Fibroblast of skin of left biceps (primary cell): ENCODE measurements at regions not wholly inside any gene's neighbourhood (a gene's known extent, or its start where the extent isn't known, plus 50 kb on each side); places are given as distances from the start of the nearest gene placed in this dataset.

Experiments
- DNase-seq, 2 experiments: peaks; one replicate each; pipeline ENCODE4 v3.0.0-alpha.2; 2013; ENCODE audit warnings: low read depth in 2 of 2

DNA sequence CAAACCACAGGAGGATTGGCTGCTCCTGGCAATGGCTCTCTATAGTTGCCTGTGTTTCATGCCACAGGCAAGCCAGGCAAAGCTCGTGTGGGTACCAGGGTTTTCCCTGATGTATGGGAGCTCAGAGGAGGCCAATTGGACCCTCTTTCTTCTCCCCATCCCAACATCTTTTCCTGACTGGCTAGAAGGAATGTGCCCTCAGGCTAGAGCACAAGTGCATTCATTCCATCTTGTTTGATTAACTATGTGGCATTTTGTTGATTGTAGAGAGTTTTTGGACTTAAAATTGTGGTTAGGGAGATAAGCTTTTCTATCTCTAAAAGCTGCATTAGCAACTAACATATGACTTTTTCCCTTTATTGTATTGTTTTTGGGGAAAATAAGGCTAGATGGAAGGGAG is 561.3 kb downstream of the PSAT1 start:
- DNase-seq = no peak

- DNase-seq = peak; percentile 82 to 86
These were observed 564.0 kb downstream of the PSAT1 start for GRCh38 chr9:78860801-78861475.

- DNase-seq = no peak
These were observed 566.6 kb downstream of the PSAT1 start for GRCh38 chr9:78863531-78863930.

DNA sequence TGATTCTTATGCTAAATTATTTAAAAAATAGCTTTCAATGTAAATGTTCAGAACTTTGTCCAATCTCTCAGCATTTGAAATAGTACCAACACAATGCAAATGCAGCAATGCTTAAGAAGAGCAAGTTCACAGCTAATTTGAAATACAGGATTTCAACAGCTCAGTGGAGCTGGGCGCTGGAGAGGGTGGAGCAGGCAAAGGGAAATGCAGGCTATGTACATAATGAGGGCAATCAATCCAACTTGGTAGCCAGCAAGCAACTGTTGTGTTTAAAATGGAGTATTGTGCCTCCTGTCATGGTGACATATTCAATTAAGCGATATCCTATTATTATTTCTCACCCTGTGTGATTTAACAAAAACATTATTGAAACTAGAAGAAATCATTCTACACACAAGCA is 568.8 kb downstream of the PSAT1 start:
- no peak for DNase-seq

- peak; percentile 82 to 85 for DNase-seq
These were observed 569.5 kb downstream of the PSAT1 start for GRCh38 chr9:78866207-78867132.

- DNase-seq = no peak
These were observed 574.1 kb downstream of the PSAT1 start for GRCh38 chr9:78871086-78871451.

- peak; percentile 89 to 92 for DNase-seq
These were observed 574.8 kb downstream of the PSAT1 start for GRCh38 chr9:78871452-78872331.

- no peak for DNase-seq
These were observed 577.1 kb downstream of the PSAT1 start for GRCh38 chr9:78874061-78874460.

- DNase-seq = peak; percentile 40 to 41
These were observed 582.6 kb downstream of the PSAT1 start for GRCh38 chr9:78879324-78880100.

DNA sequence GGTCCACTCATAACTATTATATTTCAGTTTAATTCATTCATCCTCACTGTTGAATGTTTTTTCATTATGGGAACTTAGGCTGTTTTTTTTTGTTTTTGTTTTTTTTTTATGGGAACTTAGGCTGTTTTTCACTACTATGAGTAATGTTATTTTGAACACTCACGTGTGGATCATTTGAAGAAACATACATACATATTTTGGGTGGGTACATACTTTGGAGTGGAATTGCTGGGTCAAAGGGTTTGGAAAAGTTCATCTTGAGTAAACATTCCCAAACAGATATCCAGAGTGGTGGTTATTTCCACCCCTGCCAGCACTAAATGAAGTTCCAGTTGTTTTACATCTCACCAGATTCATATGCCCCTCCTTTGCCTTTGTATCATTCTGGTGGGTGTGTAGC is 584.4 kb downstream of the PSAT1 start:
- DNase-seq = no peak

DNA sequence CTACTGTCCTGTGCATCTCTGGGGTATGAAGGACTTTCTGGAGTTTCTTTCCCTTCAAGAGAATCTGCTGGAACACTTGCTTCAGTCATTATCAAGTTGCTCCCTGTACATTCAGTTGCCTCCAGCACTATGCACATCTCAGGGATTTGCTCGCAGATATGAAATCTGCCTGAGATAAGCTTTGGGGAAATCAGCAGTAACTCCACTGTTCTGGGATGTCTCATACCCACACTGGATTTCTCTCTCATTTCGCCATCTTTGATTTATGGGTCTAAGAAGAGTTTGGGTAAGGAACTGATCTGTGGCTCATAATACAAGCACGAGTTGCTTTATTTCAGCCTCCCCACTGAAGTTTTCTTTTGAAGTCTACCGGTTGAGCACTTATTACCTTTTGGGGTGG is 585.6 kb downstream of the PSAT1 start:
- no peak for DNase-seq

DNA sequence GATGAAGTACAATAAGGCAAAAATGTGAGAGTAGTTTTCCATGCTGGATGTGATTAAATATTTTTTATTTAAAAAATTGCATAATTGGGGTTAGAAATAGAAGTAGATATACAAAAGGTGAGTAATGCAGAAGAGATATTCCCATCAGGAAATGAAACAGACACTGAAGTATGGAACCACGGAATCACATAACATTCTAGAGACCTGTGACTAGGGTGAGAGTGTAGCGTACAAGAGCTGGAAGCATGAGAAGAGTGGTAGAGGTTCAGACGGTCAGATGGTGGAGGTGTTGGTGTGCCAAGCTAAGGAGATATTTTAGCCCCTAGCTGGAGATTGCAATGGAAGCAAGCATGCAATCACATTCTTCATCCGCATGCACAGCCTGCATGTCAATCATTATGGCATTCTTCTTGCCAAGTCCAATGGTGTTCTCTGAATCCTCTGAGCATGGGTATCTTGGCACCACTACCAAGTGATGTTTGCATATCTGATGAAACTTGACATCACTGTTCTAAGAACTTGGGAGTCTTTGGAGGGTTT is 587.8 kb downstream of the PSAT1 start:
- no peak for DNase-seq

DNA sequence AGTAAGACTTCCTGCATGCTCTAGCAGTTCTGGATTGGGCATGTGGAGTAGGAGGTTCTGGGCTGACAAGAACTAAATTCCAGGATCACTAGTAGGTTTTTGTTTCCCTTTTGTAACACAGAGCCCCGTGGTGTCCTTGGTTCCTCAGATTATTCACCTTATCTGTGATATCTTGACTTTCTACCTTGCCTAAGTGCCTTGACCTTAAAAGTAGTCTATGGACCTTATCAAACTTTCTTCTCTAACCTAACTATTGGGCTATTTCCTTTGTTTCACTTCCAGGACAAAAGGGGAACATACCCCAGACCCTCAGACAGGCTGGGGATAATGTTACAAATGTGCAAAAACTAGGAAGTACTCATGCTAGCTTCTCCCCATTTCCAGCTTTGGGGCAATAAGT is 595.3 kb downstream of the PSAT1 start:
- no peak for DNase-seq

DNA sequence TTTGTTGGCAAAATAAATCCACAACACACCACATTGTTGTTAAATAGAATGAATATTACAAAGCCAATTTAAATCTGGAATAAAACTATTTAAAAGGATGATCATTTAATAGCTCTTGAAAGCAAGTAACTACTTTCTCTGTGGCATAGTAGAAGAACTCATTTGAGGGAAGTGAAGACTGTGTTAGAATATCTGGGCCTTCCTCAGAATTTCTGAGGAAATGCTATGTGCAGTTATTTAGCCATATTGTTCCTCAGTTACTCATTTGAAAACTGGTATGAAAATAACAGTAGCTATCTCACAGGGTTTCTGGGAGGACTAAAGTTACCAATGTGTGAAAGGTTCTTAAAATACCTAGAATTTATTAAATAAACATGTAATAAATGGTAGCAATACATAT is 595.8 kb downstream of the PSAT1 start:
- DNase-seq = no peak

DNA sequence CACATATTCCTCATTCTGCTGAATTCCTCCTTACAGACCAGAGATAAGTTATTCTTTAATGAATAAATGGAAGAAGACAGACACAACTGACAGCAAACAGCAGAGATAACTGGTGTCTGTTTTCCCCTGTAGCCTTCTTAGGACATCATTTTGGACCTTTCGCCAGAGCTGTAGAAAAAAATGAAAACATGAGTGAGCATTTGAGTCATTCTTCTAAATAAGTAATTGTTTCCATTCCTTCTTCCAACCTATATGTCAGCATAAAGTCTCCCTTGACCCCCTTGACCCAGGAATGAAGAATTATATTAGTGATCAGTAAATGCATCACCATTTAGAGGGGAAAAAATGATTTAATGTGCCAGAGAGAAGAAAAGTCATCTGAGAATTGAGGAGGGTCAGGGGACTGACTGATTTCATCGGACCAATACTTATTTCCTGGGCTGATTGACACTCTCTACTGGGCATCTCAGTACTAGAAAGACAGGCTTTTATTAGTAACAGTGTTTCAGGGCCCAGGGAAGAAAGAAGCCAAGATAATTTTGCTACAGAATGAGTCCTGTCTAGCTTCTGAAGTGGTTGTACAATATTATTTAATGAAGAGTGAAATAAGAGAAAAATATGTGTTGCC is 597.0 kb downstream of the PSAT1 start:
- no peak for DNase-seq

- DNase-seq = no peak
These were observed 599.6 kb downstream of the PSAT1 start for GRCh38 chr9:78896479-78896878.

- DNase-seq = no peak
These were observed 601.3 kb downstream of the PSAT1 start for GRCh38 chr9:78898234-78898633.

DNA sequence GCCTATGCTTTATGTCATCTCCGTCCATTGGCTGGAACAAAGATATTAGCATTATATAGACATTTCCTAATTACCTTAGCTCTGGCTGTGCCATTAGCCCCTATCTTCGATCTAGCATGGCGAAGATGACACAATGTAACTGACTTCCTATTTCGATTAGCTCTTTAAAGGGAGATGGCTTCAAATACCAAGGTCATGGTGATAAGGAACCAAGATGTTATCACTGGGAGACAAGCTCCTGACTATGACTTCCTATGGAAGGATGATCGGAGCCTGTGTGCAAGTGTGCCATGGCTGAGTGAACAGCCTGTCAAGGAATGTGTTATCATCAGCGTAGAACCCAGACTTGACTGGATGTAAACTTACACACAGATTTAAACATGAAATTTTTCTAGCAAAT is 602.1 kb downstream of the PSAT1 start:
- DNase-seq = no peak

- DNase-seq = peak in 1 of 2 experiments; percentile 17
These were observed 603.6 kb downstream of the PSAT1 start for GRCh38 chr9:78900500-78900899.

GRCh38 chr9:78902051-78902450 is 605.1 kb downstream of the PSAT1 start:
- no peak for DNase-seq

GRCh38 chr9:78903581-78903980 is 606.7 kb downstream of the PSAT1 start:
- DNase-seq = no peak
